Cardiac muscle cell (in vitro differentiated cells and primary cell): ENCODE measurements at regions not wholly inside any gene's neighbourhood (a gene's known extent, or its start where the extent isn't known, plus 50 kb on each side); places are given as distances from the start of the nearest gene placed in this dataset.
A peak's percentile ranks its signal among the peaks of the same experiment; 100 is the strongest.

Source experiments
- DNase-seq, 2 donors: peaks; one replicate each; pipeline versions ENCODE4 v3.0.0 to v3.0.0-alpha.2; 2010 to 2017; ENCODE audit warnings: low read depth in 1 of 2, low spot score in 1 of 2
- H3K27ac ChIP-seq: fragments of 200-600 bp; sonication (generic); 2 replicates; pipeline ENCODE4 v1.5.1; 2016
- H3K27me3 ChIP-seq: fragments of 200-600 bp; sonication (generic); 2 replicates; pipeline ENCODE4 v1.6.0; 2016; ENCODE audit warnings: control low read depth
- H3K36me3 ChIP-seq: fragments of 200-600 bp; sonication (generic); 2 replicates; pipeline ENCODE4 v1.5.1; 2016; ENCODE audit warnings: control low read depth
- H3K4me1 ChIP-seq: fragments of 200-600 bp; sonication (generic); 2 replicates; pipeline ENCODE4 v1.8.1; 2017; ENCODE audit warnings: low read depth, mild to moderate bottlenecking, mixed run types
- H3K4me3 ChIP-seq: fragments of 200-600 bp; sonication (generic); 2 replicates; pipeline ENCODE4 v1.5.1; 2016; ENCODE audit warnings: mild to moderate bottlenecking
- H3K9me3 ChIP-seq: fragments of 200-600 bp; sonication (generic); 2 replicates; pipeline ENCODE4 v1.5.1; 2017; ENCODE audit warnings: low read depth, mild to moderate bottlenecking, control low read depth
- CTCF ChIP-seq: IDR thresholded peaks from 2 replicates; pipeline ENCODE4 v1.5.1; 2012; ENCODE audit warnings: low read depth, mild to moderate bottlenecking, low read length

- H3K27ac ChIP-seq = no peak overlapping the region
- H3K36me3 ChIP-seq = no peaks in the 10 kb centered on the region
- TF ChIP-seq CTCF = no peak
Observed at GRCh38 chr2:143955401-143956065, 564.4 kb downstream of the ZEB2 start.

GRCh38 chr2:143954844-143955243 lies 565.1 kb downstream of the ZEB2 start:
- no peaks in the 10 kb centered on the region for H3K36me3 ChIP-seq
- H3K4me3 ChIP-seq = no peak overlapping the region
- no peaks in the 10 kb centered on the region for H3K9me3 ChIP-seq
- no peak for DNase-seq
- TF ChIP-seq CTCF = no peak
- H3K27ac ChIP-seq = no peak overlapping the region
- H3K27me3 ChIP-seq = no peaks in the 10 kb centered on the region
- H3K4me1 ChIP-seq = no peaks in the 10 kb centered on the region

More at GRCh38 chr2:143955401-143956065, 564.4 kb downstream of the ZEB2 start:
- Histone ChIP-seq H3K27me3 (no peaks in the 10 kb centered on the region), H3K9me3 (no peaks in the 10 kb centered on the region), H3K4me1 (no peaks in the 10 kb centered on the region), H3K4me3 (no peak overlapping the region)
- DNase-seq = peak in 1 of 2 donors; percentile 79

- Histone ChIP-seq H3K27ac (no peak overlapping the region), H3K36me3 (no peaks in the 10 kb centered on the region), H3K9me3 (no peaks in the 10 kb centered on the region), H3K27me3 (no peaks in the 10 kb centered on the region), H3K4me3 (no peak overlapping the region), H3K4me1 (no peaks in the 10 kb centered on the region)
- TF ChIP-seq CTCF = no peak
- DNase-seq = peak in 1 of 2 donors; percentile 35
Observed at GRCh38 chr2:143954186-143954585, 565.7 kb downstream of the ZEB2 start.

GRCh38 chr2:143953451-143954030 lies 566.4 kb downstream of the ZEB2 start:
- no peaks in the 10 kb centered on the region for H3K27me3 ChIP-seq
- TF ChIP-seq CTCF = no peak
- H3K9me3 ChIP-seq = no peaks in the 10 kb centered on the region
- no peaks in the 10 kb centered on the region for H3K4me1 ChIP-seq
- no peak for DNase-seq
- no peak overlapping the region for H3K4me3 ChIP-seq
- no peak overlapping the region for H3K27ac ChIP-seq
- no peaks in the 10 kb centered on the region for H3K36me3 ChIP-seq

- no peaks in the 10 kb centered on the region for H3K27me3 ChIP-seq
- no peak for DNase-seq
- H3K4me1 ChIP-seq = no peaks in the 10 kb centered on the region
- TF ChIP-seq CTCF = no peak
- no peak overlapping the region for H3K4me3 ChIP-seq
- H3K27ac ChIP-seq = no peak overlapping the region
- no peaks in the 10 kb centered on the region for H3K9me3 ChIP-seq
- H3K36me3 ChIP-seq = no peaks in the 10 kb centered on the region
Observed at GRCh38 chr2:143952536-143952935, 567.4 kb downstream of the ZEB2 start.
